H1 (cell line): ENCODE measurements at regions not wholly inside any gene's neighbourhood (a gene's known extent, or its start where the extent isn't known, plus 50 kb on each side); places are given as distances from the start of the nearest gene placed in this dataset.

Experiments
- CTCF ChIA-PET: fragments of 300-600 bp; sonication (Branson Sonifier 250); formaldehyde crosslinking; loops from one replicate; lab custom pipeline; 2021; ENCODE audit not compliant: partially characterized antibody; lab: Charles Lee
- POLR2A ChIA-PET: fragments of 300-600 bp; sonication (Branson Sonifier 250); formaldehyde crosslinking; loops from one replicate; lab custom pipeline; 2021; ENCODE audit warnings: inconsistent platforms; ENCODE audit not compliant: partially characterized antibody; lab: Charles Lee
- DNase-seq, 2 experiments: peaks; one replicate each; pipeline versions ENCODE4 v3.0.0 to v3.0.0-alpha.2; 2010 to 2022; ENCODE audit warnings: low spot score in 2 of 2, low read depth in 1 of 2, mixed read lengths in 1 of 2
- FAIRE-seq: peaks from 2 replicates; lab custom pipeline; 2011; peaks lifted over from hg19 to GRCh38; lab: Jason Lieb, UNC
- H2AFZ ChIP-seq: 2 replicates; pipeline ENCODE4 v1.8.1; 2012; ENCODE audit warnings: low read length, inconsistent platforms
- H2AK5ac ChIP-seq: 2 replicates; pipeline ENCODE4 v1.6.1; 2013; ENCODE audit warnings: low read depth, low read length
- H2BK120ac ChIP-seq: replicated peaks from 2 replicates; pipeline ENCODE3; 2013; ENCODE audit warnings: low read depth, low read length, inconsistent platforms
- H2BK12ac ChIP-seq: 2 replicates; pipeline ENCODE4 v1.6.1; 2013; ENCODE audit warnings: low read depth, low read length
- H2BK15ac ChIP-seq: 2 replicates; pipeline ENCODE4 v1.6.1; 2013; ENCODE audit warnings: low read length
- H2BK20ac ChIP-seq: 2 replicates; pipeline ENCODE4 v1.6.1; 2013; ENCODE audit warnings: low read length
- H2BK5ac ChIP-seq: 2 replicates; pipeline ENCODE4 v1.6.1; 2013; ENCODE audit warnings: low read depth, low read length
- H3K14ac ChIP-seq: 2 replicates; pipeline ENCODE4 v1.6.1; 2013; ENCODE audit warnings: inconsistent platforms; ENCODE audit not compliant: insufficient read length
- H3K18ac ChIP-seq: 2 replicates; pipeline ENCODE4 v1.6.1; 2013; ENCODE audit warnings: low read length; ENCODE audit errors: extremely low read depth
- H3K23ac ChIP-seq: 2 replicates; pipeline ENCODE4 v1.6.1; 2013; ENCODE audit warnings: inconsistent platforms; ENCODE audit not compliant: insufficient read length
- H3K23me2 ChIP-seq: 2 replicates; pipeline ENCODE4 v1.6.1; 2013; ENCODE audit warnings: low read depth, low read length
- H3K27ac ChIP-seq: 2 replicates; pipeline ENCODE4 v1.6.1; 2011; ENCODE audit warnings: low read depth, low read length, inconsistent platforms
- H3K27me3 ChIP-seq, 4 experiments: replicated peaks in 1 of 4; 1 replicate in 1 of 4; 2 replicates in 3 of 4; pipeline versions ENCODE4 v1.6.1 to v1.8.1; 2011 to 2013; ENCODE audit warnings: low read length in 3 of 4, mild to moderate bottlenecking in 3 of 4, inconsistent platforms in 2 of 4, mixed read lengths in 2 of 4, moderate library complexity in 1 of 4; ENCODE audit not compliant: control insufficient read depth in 3 of 4, insufficient read depth in 3 of 4; ENCODE audit errors: extremely low read depth in 1 of 4
- H3K36me3 ChIP-seq, 4 experiments: 2 replicates each; pipeline versions ENCODE4 v1.6.1 to v1.8.1; 2011 to 2013; ENCODE audit warnings: mild to moderate bottlenecking in 4 of 4, low read length in 3 of 4, moderate library complexity in 2 of 4, control low read depth in 1 of 4, inconsistent platforms in 1 of 4; ENCODE audit not compliant: insufficient read depth in 4 of 4, control insufficient read depth in 2 of 4
- H3K4ac ChIP-seq: replicated peaks from 2 replicates; pipeline ENCODE3; 2013; ENCODE audit warnings: low read length, low read depth, mixed read lengths, inconsistent platforms; ENCODE audit not compliant: insufficient read length
- H3K4me1 ChIP-seq, 4 experiments: replicated peaks in 1 of 4; 1 replicate in 1 of 4; 2 replicates in 3 of 4; pipeline versions ENCODE4 v1.6.1 to v1.8.1; 2011 to 2013; ENCODE audit warnings: low read length in 3 of 4, inconsistent platforms in 2 of 4, mixed read lengths in 1 of 4; ENCODE audit not compliant: insufficient read depth in 4 of 4, control insufficient read depth in 3 of 4
- H3K4me2 ChIP-seq, 2 experiments: 2 replicates each; pipeline versions ENCODE4 v1.6.1 to v1.8.1; 2011 to 2013; ENCODE audit warnings: low read depth in 2 of 2, low read length in 2 of 2, control low read depth in 1 of 2, inconsistent platforms in 1 of 2, mild to moderate bottlenecking in 1 of 2; ENCODE audit not compliant: insufficient read depth in 1 of 2
- H3K4me3 ChIP-seq, 4 experiments: fragments of 200-600, 300-600 bp in 1 of 4; sonication (generic), shearing (Covaris generic), sonication (Bioruptor Twin) in 1 of 4; 2 replicates each; pipeline versions ENCODE4 v1.5.1 to v1.8.1; 2011 to 2016; ENCODE audit warnings: low read length in 4 of 4, low read depth in 3 of 4, control low read depth in 2 of 4, inconsistent platforms in 2 of 4, mild to moderate bottlenecking in 2 of 4, mixed read lengths in 1 of 4, moderate library complexity in 1 of 4; ENCODE audit not compliant: insufficient read depth in 2 of 4; ENCODE audit errors: extremely low read depth in 1 of 4
- H3K56ac ChIP-seq: replicated peaks from 2 replicates; pipeline ENCODE3; 2013; ENCODE audit warnings: low read depth, mild to moderate bottlenecking, mixed read lengths, low read length, inconsistent platforms; ENCODE audit not compliant: insufficient read length
- H3K79me1 ChIP-seq: 2 replicates; pipeline ENCODE4 v1.6.1; 2013; ENCODE audit warnings: low read depth, low read length, control low read depth
- H3K79me2 ChIP-seq, 2 experiments: 2 replicates each; pipeline versions ENCODE4 v1.6.1 to v1.8.1; 2012 to 2013; ENCODE audit warnings: low read length in 2 of 2, mild to moderate bottlenecking in 2 of 2, inconsistent platforms in 1 of 2; ENCODE audit not compliant: insufficient read depth in 2 of 2, control insufficient read depth in 1 of 2
- H3K9ac ChIP-seq, 4 experiments: replicated peaks in 1 of 4; 1 replicate in 1 of 4; 2 replicates in 3 of 4; pipeline versions ENCODE4 v1.6.1 to v1.8.1; 2011 to 2013; ENCODE audit warnings: low read depth in 3 of 4, low read length in 3 of 4, control low read depth in 2 of 4, mild to moderate bottlenecking in 2 of 4, moderate library complexity in 2 of 4, inconsistent platforms in 1 of 4; ENCODE audit errors: extremely low read depth in 1 of 4
- H3K9me3 ChIP-seq, 2 experiments: 2 replicates each; pipeline versions ENCODE4 v1.6.1 to v1.8.1; 2012 to 2013; ENCODE audit warnings: mild to moderate bottlenecking in 2 of 2, moderate library complexity in 2 of 2, control low read depth in 1 of 2, inconsistent platforms in 1 of 2, low read depth in 1 of 2, low read length in 1 of 2, mixed read lengths in 1 of 2; ENCODE audit not compliant: insufficient read depth in 2 of 2
- H4K20me1 ChIP-seq, 2 experiments: replicated peaks in 1 of 2; 2 replicates each; pipeline versions ENCODE3 to v1.8.1; 2011 to 2013; ENCODE audit warnings: inconsistent platforms in 2 of 2, low read length in 2 of 2, mild to moderate bottlenecking in 1 of 2; ENCODE audit not compliant: insufficient read depth in 2 of 2, control insufficient read depth in 1 of 2
- H4K5ac ChIP-seq: 2 replicates; pipeline ENCODE4 v1.6.1; 2013; ENCODE audit warnings: low read length, low read depth, mixed read lengths, inconsistent platforms; ENCODE audit not compliant: insufficient read length
- H4K8ac ChIP-seq: 2 replicates; pipeline ENCODE4 v1.8.0; 2013; ENCODE audit warnings: mild to moderate bottlenecking, moderate library complexity, low read length, inconsistent platforms; ENCODE audit not compliant: insufficient read depth; ENCODE audit errors: extremely low read depth
- H4K91ac ChIP-seq: replicated peaks from 2 replicates; pipeline ENCODE3; 2013; ENCODE audit warnings: low read length, mixed read lengths, inconsistent platforms; ENCODE audit not compliant: insufficient read length
- CBX8 ChIP-seq: fragments of 300-800, 300-1000 bp; sonication (generic); IDR thresholded peaks from 2 replicates; pipeline ENCODE4 v1.7.1; 2016; ENCODE audit warnings: low read depth, low read length, borderline replicate concordance
- EZH2 ChIP-seq: fragments of 200-600 bp; sonication (generic); IDR thresholded peaks from 2 replicates; pipeline ENCODE4 v1.7.1; 2012; ENCODE audit warnings: low read depth, mild to moderate bottlenecking, moderate library complexity, low read length, inconsistent platforms; ENCODE audit not compliant: severe bottlenecking
- GTF2F1 ChIP-seq: IDR thresholded peaks from 2 replicates; pipeline ENCODE4 v1.6.1; 2012; ENCODE audit warnings: low read depth, low read length, improper control_type of control experiment, borderline replicate concordance
- MAX ChIP-seq: IDR thresholded peaks from 2 replicates; pipeline ENCODE4 v1.6.1; 2012; ENCODE audit warnings: inconsistent platforms
- SIX5 ChIP-seq: IDR thresholded peaks from 2 replicates; pipeline ENCODE4 v1.6.1; 2011; ENCODE audit warnings: mild to moderate bottlenecking, low read depth, low read length
- TEAD4 ChIP-seq: IDR thresholded peaks from 2 replicates; pipeline ENCODE4 v1.6.1; 2012; ENCODE audit warnings: low read depth, low read length, inconsistent platforms, mixed read lengths
- WGBS, 2 experiments: shearing (Covaris generic) in 1 of 2; methylation state at CpG; one replicate each; pipeline versions ENCODE4 v1.1.6 to v1.1.7; 2013 to 2015; ENCODE audit warnings: low lambda C conversion rate in 2 of 2, mixed read lengths in 2 of 2, inconsistent platforms in 1 of 2, low coverage in 1 of 2, missing lambda C conversion rate in 1 of 2; ENCODE audit not compliant: insufficient replicate concordance in 2 of 2, insufficient coverage in 1 of 2, insufficient read length in 1 of 2; ENCODE audit errors: extremely low coverage in 1 of 2, missing lambda C conversion rate in 1 of 2; 5-methylcytosine and 5-hydroxymethylcytosine counted together

GRCh38 chr3:145411605-145412004 lies 749.4 kb downstream of the PLOD2 start:
- Histone ChIP-seq H2AFZ (no peak overlapping the region), H4K8ac (no peak overlapping the region), H3K4ac (no peak overlapping the region), H2AK5ac (no peak overlapping the region), H2BK5ac (no peak overlapping the region), H3K4me1 (no peaks in the 10 kb centered on the region), H4K91ac (no peak overlapping the region), H3K4me3 (no peak overlapping the region), H3K27me3 (no peaks in the 10 kb centered on the region), H3K23me2 (no peaks in the 10 kb centered on the region)
- CTCF ChIA-PET = no interaction called here
- WGBS, 2 experiments = 85% methylated on average over 5 of the region's 5 CpGs; no CpG with 5 or more reads in 1 of the 2 experiments
- TF ChIP-seq SIX5 (no peak), CBX8 (no peak), GTF2F1 (no peak), EZH2 (no peak), MAX (no peak), TEAD4 (no peak)
- TF ChIP-seq, all 59 proteins: peak for 0
- H3K56ac ChIP-seq = no peak overlapping the region
- H4K5ac ChIP-seq = no peak overlapping the region
- H3K9ac ChIP-seq = no peak overlapping the region
- H3K9me3 ChIP-seq = no peaks in the 10 kb centered on the region
- no peak overlapping the region for H2BK15ac ChIP-seq
- no peak overlapping the region for H2BK20ac ChIP-seq
- H3K36me3 ChIP-seq = no peaks in the 10 kb centered on the region
- no peak overlapping the region for H3K4me2 ChIP-seq
- DNase-seq = no peak
- H4K20me1 ChIP-seq = no peaks in the 10 kb centered on the region
- no peaks in the 10 kb centered on the region for H3K79me1 ChIP-seq
- FAIRE-seq = no peak
- no peak overlapping the region for H3K27ac ChIP-seq
- H3K23ac ChIP-seq = no peak overlapping the region
- POLR2A ChIA-PET = no interaction called here
- no peak overlapping the region for H2BK12ac ChIP-seq
- no peaks in the 10 kb centered on the region for H3K79me2 ChIP-seq
- H3K18ac ChIP-seq = no peak overlapping the region
- no peak overlapping the region for H3K14ac ChIP-seq
- H2BK120ac ChIP-seq = no peak overlapping the region
